ENCODE measurements at regions not wholly inside any gene's neighbourhood (a gene's known extent, or its start where the extent isn't known, plus 50 kb on each side); places are given as distances from the start of the nearest gene placed in this dataset.

DNA sequence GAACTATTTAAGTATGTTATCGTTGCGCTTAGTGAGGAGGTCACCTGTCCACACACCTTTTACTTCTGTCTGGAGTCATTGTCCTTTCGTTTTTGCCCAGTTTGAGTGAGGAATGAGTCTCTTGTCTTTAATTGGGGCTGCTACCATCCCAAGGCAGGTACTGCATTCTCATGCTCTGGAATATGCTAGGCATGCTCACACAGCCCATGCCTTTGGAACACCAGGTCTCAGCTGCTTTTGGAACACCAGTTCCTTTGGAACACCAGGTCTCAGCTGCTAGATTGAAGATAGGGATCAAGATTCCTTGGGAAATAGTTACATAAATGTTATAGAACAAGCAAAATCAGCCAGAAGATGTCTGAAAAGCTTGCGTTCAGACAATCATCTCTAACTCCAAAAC lies 73.1 kb downstream of the AREG start:
- TF ChIP-seq, protein P1, sequence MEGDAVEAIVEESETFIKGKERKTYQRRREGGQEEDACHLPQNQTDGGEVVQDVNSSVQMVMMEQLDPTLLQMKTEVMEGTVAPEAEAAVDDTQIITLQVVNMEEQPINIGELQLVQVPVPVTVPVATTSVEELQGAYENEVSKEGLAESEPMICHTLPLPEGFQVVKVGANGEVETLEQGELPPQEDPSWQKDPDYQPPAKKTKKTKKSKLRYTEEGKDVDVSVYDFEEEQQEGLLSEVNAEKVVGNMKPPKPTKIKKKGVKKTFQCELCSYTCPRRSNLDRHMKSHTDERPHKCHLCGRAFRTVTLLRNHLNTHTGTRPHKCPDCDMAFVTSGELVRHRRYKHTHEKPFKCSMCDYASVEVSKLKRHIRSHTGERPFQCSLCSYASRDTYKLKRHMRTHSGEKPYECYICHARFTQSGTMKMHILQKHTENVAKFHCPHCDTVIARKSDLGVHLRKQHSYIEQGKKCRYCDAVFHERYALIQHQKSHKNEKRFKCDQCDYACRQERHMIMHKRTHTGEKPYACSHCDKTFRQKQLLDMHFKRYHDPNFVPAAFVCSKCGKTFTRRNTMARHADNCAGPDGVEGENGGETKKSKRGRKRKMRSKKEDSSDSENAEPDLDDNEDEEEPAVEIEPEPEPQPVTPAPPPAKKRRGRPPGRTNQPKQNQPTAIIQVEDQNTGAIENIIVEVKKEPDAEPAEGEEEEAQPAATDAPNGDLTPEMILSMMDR (IDR thresholded peaks at IDR 0.05), result no peak
- no peak for TF ChIP-seq ZFX (IDR thresholded peaks at IDR 0.05; ENCODE audit: borderline replicate concordance)
